ENCODE measurements at regions not wholly inside any gene's neighbourhood (a gene's known extent, or its start where the extent isn't known, plus 50 kb on each side); places are given as distances from the start of the nearest gene placed in this dataset.
"Not testable (repeated sequence)": the region's sequence is repeated elsewhere in the genome, so short reads cannot be mapped to it uniquely, and the experiment has no call there.

DNA sequence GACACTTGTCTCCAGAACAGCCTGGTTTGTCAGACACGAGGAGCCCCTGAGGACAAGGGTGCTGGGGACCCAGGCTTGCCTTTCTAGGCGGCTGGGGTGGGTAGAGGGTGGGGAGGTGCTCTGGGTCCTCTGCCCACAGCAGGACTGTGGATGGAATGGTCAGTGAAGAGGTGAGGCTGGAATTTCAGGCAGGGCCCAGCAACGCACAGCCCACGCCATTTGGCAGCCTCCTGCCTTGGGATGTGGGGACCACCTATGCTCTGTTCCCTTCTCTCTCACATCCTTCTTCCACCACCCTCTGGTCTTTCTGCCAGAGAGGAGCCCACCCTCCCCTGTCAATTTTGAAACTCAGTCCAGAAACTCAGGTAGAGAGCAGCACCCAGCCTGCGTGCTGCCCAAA lies 103.2 kb downstream of the CXCL12 start:
- no peak for TF ChIP-seq CTCF (conservative IDR thresholded peaks at IDR 0.05)
- TF ChIP-seq ZFX (IDR thresholded peaks at IDR 0.05): no peak
- no peak overlapping the region for H3K27ac ChIP-seq

- TF ChIP-seq ZFX (IDR thresholded peaks at IDR 0.05) (no peak), CTCF (conservative IDR thresholded peaks at IDR 0.05) (no peak)
- H3K27ac ChIP-seq: no peak overlapping the region
Observed at GRCh38 chr10:44281089-44281613, 103.7 kb downstream of the CXCL12 start.

GRCh38 chr10:44280226-44281014 lies 104.5 kb downstream of the CXCL12 start:
- H3K27ac ChIP-seq: no peak overlapping the region
- TF ChIP-seq CTCF (conservative IDR thresholded peaks at IDR 0.05) (no peak), ZFX (IDR thresholded peaks at IDR 0.05) (no peak)

DNA sequence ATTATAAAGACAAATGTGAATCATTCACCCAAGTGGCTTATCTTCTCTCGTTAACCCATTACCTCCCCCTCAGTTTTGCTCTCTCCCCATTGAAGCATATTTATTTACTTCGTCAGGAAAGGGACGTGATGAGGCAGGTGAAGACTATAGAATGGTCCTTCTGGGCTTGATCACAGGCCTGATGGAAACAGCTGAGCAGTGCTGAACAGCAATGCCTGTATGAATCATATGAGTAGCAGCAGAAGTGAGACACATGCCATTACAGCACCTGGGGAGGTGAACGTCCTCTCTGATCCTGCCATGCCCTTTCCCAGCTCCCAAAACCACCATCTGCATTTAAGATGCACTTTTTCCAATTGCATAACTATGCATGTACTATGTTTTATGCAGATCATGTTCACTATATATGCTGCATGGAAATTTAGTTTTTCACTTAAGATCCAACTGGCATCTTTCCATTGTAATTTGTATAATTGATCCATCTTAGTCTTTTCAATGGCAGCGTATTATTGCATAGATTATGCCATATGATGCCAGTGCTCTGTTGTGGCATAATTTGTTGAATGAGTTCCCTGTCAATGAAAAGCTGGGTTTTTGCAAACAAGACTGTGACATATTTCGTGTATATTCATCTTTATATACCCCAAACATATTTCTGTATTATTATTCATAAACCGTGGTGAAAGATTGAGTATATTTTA lies 105.3 kb downstream of the CXCL12 start:
- no peak for TF ChIP-seq CTCF (conservative IDR thresholded peaks at IDR 0.05)
- H3K27ac ChIP-seq: no peak overlapping the region

GRCh38 chr10:44278837-44279324 lies 106.0 kb downstream of the CXCL12 start:
- H3K27ac ChIP-seq: no peak overlapping the region
- no peak for TF ChIP-seq ZFX (IDR thresholded peaks at IDR 0.05)
- TF ChIP-seq CTCF (conservative IDR thresholded peaks at IDR 0.05): no peak

- H3K27ac ChIP-seq: not testable (repeated sequence)
Observed at GRCh38 chr10:44268435-44268948, 116.4 kb downstream of the CXCL12 start.

DNA sequence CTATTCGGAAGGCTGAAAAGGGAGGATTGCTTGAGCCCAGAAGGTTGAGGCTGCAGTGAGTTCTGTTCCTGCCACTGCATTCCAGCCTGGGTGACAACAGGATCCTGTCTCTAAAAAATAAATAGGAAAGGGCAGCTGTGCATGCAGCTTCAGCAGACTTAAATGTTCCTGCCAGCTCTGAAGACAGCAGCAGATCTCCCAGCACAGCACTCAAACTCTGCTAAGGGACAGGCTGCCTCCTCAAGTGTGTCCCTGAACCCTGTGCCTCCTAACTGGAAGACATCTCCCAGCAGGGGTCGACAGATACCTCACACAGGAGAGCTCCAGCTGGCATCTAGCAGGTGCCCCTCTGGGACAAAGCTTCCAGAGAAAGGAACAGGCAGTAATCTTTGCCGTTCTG lies 117.9 kb downstream of the CXCL12 start:
- no peak for TF ChIP-seq CTCF (conservative IDR thresholded peaks at IDR 0.05)
- no peak for TF ChIP-seq ZFX (IDR thresholded peaks at IDR 0.05)
- H3K27ac ChIP-seq: no peak overlapping the region
